ENCODE measurements at regions not wholly inside any gene's neighbourhood (a gene's known extent, or its start where the extent isn't known, plus 50 kb on each side); places are given as distances from the start of the nearest gene placed in this dataset.

DNA sequence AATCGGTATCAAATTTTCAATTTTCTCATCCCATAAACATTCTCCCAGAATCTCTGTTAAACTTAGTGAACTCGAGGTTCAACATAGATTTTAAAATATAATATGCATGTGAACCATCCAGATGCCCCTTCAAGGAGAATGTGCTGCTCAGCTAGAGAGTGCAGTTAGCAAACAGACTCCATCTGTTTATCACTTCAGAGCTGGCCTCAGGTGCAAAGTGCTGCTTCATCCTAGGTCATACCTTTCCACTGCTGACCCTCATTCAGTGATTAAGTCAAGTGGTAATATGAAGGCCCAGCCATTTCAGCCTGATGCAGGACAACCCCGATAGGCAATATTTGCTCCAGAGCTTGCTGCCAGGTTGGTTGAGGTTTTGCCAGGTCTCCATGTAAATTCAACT lies 339.0 kb upstream of the POU5F2 start:
- TF ChIP-seq POLR2A (IDR thresholded peaks at IDR 0.05) (no peak), POLR2AphosphoS5 (IDR thresholded peaks at IDR 0.05; ENCODE audit: insufficient read depth in 1 of 2, low read depth in 1 of 2) (no peak)
- TF ChIP-seq, protein P1, sequence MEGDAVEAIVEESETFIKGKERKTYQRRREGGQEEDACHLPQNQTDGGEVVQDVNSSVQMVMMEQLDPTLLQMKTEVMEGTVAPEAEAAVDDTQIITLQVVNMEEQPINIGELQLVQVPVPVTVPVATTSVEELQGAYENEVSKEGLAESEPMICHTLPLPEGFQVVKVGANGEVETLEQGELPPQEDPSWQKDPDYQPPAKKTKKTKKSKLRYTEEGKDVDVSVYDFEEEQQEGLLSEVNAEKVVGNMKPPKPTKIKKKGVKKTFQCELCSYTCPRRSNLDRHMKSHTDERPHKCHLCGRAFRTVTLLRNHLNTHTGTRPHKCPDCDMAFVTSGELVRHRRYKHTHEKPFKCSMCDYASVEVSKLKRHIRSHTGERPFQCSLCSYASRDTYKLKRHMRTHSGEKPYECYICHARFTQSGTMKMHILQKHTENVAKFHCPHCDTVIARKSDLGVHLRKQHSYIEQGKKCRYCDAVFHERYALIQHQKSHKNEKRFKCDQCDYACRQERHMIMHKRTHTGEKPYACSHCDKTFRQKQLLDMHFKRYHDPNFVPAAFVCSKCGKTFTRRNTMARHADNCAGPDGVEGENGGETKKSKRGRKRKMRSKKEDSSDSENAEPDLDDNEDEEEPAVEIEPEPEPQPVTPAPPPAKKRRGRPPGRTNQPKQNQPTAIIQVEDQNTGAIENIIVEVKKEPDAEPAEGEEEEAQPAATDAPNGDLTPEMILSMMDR (IDR thresholded peaks at IDR 0.05): no peak
